Activated CD4-positive, alpha-beta memory T cell treated with anti-CD3 and anti-CD28 coated beads for 36 hours (primary cell): ENCODE measurements at regions not wholly inside any gene's neighbourhood (a gene's known extent, or its start where the extent isn't known, plus 50 kb on each side); places are given as distances from the start of the nearest gene placed in this dataset.

ENCODE experiments used
- CTCF ChIA-PET: fragments of 350-600 bp; sonication (Branson Sonifier 250); formaldehyde crosslinking; loops from one replicate; lab custom pipeline; 2021; ENCODE audit warnings: antibody characterized with exemption, inconsistent platforms; lab: Charles Lee
- POLR2A ChIA-PET: fragments of 350-600 bp; sonication (Branson Sonifier 250); formaldehyde crosslinking; loops from one replicate; lab custom pipeline; 2021; ENCODE audit warnings: antibody characterized with exemption; lab: Charles Lee
- DNase-seq: peaks from one replicate; pipeline ENCODE4 v3.0.0-alpha.2; 2020
- H3K27ac Mint-ChIP-seq: one replicate; pipeline ENCODE4 v1.8.0; 2021; ENCODE audit warnings: mixed read lengths
- H3K27me3 Mint-ChIP-seq: one replicate; pipeline ENCODE4 v1.8.0; 2021; ENCODE audit warnings: mixed read lengths
- H3K36me3 Mint-ChIP-seq: one replicate; pipeline ENCODE4 v1.8.0; 2021; ENCODE audit warnings: mixed read lengths
- H3K4me1 Mint-ChIP-seq: one replicate; pipeline ENCODE4 v1.8.0; 2021; ENCODE audit warnings: low read depth, mixed read lengths
- H3K4me3 Mint-ChIP-seq: one replicate; pipeline ENCODE4 v1.8.0; 2021; ENCODE audit warnings: mild to moderate bottlenecking, mixed read lengths
- H3K9me3 Mint-ChIP-seq: one replicate; pipeline ENCODE4 v1.8.0; 2021; ENCODE audit warnings: mixed read lengths
- intact Hi-C: fragments of 100-400 bp; cut with micrococcal nuclease; formaldehyde crosslinking; loops from one replicate; pipeline ENCODE4 v1.15.1; 2023

DNA sequence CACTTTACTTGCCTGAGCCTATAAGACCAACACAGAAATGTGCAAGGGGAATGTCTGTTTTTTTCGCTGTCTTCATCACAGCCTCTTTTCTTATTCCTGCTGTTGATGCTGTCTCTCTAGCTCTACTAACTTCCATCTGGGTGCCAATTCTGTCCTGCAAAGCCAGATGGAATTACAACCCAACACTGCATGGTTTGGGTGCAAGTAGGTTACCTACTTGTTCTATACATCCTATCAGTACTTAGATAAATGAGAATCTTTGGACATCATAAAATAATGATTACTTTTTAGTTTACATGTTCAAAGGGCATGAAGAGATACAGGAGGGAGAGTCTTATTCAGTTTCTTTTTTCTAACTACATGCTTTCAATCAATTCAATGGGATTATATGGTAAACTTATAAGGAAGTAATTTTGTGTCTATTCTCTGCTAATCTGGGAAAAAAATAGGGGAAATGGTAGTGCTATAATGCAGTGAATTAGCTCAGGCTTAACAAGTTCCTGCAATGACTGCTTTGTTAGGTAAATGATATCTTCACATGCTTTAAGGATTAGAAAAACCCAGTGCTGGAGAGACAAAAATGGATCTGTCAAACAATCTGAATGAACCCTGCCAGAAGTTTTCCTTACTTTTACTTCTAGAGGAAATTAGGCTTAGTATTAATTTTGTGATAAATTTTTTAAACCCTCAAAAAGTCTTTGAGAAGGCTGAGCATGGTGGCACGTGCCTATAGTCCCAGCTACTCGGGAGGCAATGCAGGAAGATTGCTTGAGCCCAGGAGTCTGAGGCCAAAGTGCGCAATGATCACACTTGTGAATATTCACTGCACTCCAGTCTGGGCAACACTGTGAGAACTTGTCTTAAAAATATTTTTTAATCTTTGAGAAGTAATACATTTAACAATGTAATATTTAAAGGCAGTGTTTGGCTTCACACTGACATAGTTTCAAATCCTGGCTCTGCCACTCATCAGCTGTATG lies 86.5 kb upstream of the E2F3 start:
- CTCF ChIA-PET: no interaction called here

GRCh38 chr6:20317430-20317829 lies 84.2 kb upstream of the E2F3 start:
- H3K27ac Mint-ChIP-seq: no peak overlapping the region
- H3K4me3 Mint-ChIP-seq: no peak overlapping the region
- POLR2A ChIA-PET: no interaction called here

More for the DNA sequence above, 86.5 kb upstream of the E2F3 start:
- Mint-ChIP-seq H3K9me3 (peaks cover 6% of the 10 kb centered on the region), H3K27me3 (peaks cover 2% of the 10 kb centered on the region), H3K36me3 (peaks cover 6% of the 10 kb centered on the region), H3K4me3 (no peak overlapping the region), H3K27ac (no peak overlapping the region), H3K4me1 (peaks cover 10% of the 10 kb centered on the region)
- POLR2A ChIA-PET: no interaction called here
- intact Hi-C loops: no loop called here
- no peak for DNase-seq

GRCh38 chr6:20318851-20319387 lies 82.8 kb upstream of the E2F3 start:
- Mint-ChIP-seq H3K4me1 (peaks cover 15% of the 10 kb centered on the region), H3K4me3 (no peak overlapping the region), H3K27ac (peak overlapping the region; percentile 96), H3K36me3 (peaks cover 6% of the 10 kb centered on the region), H3K27me3 (no peaks in the 10 kb centered on the region), H3K9me3 (peaks cover 4% of the 10 kb centered on the region)
- ChIA-PET CTCF (interaction anchor here (1.1 to 2.5 kb wide), 7 partner anchors 12 to 209 kb away, joined by 3 to 11 read pairs (median 4); no protein-coding TSS in a partner anchor), POLR2A (interaction anchor here (0.6 to 2.4 kb wide), 10 partner anchors 12 to 215 kb away, joined by 3 to 29 read pairs (median 4); partner anchors contain the start of gene CDKAL1)
- DNase-seq: no peak
- intact Hi-C loops: loop anchor here (1.0 kb wide), 1 partner anchor 17 kb away; no protein-coding TSS in a partner anchor

More at GRCh38 chr6:20317430-20317829, 84.2 kb upstream of the E2F3 start:
- Mint-ChIP-seq H3K4me1 (peaks cover 15% of the 10 kb centered on the region), H3K36me3 (peaks cover 6% of the 10 kb centered on the region), H3K27me3 (no peaks in the 10 kb centered on the region), H3K9me3 (peaks cover 4% of the 10 kb centered on the region)
- intact Hi-C loops: no loop called here
- DNase-seq: no peak
- CTCF ChIA-PET: no interaction called here

GRCh38 chr6:20319520-20320357 lies 81.9 kb upstream of the E2F3 start:
- H3K4me3 Mint-ChIP-seq: peak overlapping the region; percentile 83
- peaks cover 4% of the 10 kb centered on the region for H3K9me3 Mint-ChIP-seq
- intact Hi-C loops: loop anchor here (1.0 to 2.0 kb wide), 3 partner anchors 17 to 85 kb away; no protein-coding TSS in a partner anchor
- DNase-seq: peak; percentile 84
- H3K36me3 Mint-ChIP-seq: peaks cover 6% of the 10 kb centered on the region
- CTCF ChIA-PET: interaction anchor here (1.2 to 2.5 kb wide), 7 partner anchors 12 to 216 kb away, joined by 3 to 11 read pairs (median 4); no protein-coding TSS in a partner anchor
- no peaks in the 10 kb centered on the region for H3K27me3 Mint-ChIP-seq
- peaks cover 15% of the 10 kb centered on the region for H3K4me1 Mint-ChIP-seq
- H3K27ac Mint-ChIP-seq: peak overlapping the region; percentile 96
- POLR2A ChIA-PET: interaction anchor here (0.6 to 2.4 kb wide), 11 partner anchors 12 to 215 kb away, joined by 3 to 29 read pairs (median 4); partner anchors contain the start of gene CDKAL1

- ChIA-PET CTCF (interaction anchor here (0.6 to 1.1 kb wide), 2 partner anchors 10 to 202 kb away, joined by 3 to 4 read pairs; no protein-coding TSS in a partner anchor), POLR2A (no interaction called here)
- intact Hi-C loops: no loop called here
- H3K4me3 Mint-ChIP-seq: no peak overlapping the region
- H3K4me1 Mint-ChIP-seq: no peaks in the 10 kb centered on the region
- H3K36me3 Mint-ChIP-seq: no peaks in the 10 kb centered on the region
- H3K9me3 Mint-ChIP-seq: no peaks in the 10 kb centered on the region
- no peaks in the 10 kb centered on the region for H3K27me3 Mint-ChIP-seq
- no peak overlapping the region for H3K27ac Mint-ChIP-seq
- no peak for DNase-seq
Observed at GRCh38 chr6:20325641-20326421, 75.8 kb upstream of the E2F3 start.

- ChIA-PET CTCF (interaction anchor here (1.1 kb wide), 1 partner anchor 10 kb away, joined by 4 read pairs; no protein-coding TSS in a partner anchor), POLR2A (no interaction called here)
- no peaks in the 10 kb centered on the region for H3K27me3 Mint-ChIP-seq
- H3K4me3 Mint-ChIP-seq: no peak overlapping the region
- no peak overlapping the region for H3K27ac Mint-ChIP-seq
- no peaks in the 10 kb centered on the region for H3K4me1 Mint-ChIP-seq
- intact Hi-C loops: no loop called here
- no peaks in the 10 kb centered on the region for H3K36me3 Mint-ChIP-seq
- no peaks in the 10 kb centered on the region for H3K9me3 Mint-ChIP-seq
- no peak for DNase-seq
Observed at GRCh38 chr6:20326422-20326728, 75.3 kb upstream of the E2F3 start.

GRCh38 chr6:20327141-20327540 lies 74.5 kb upstream of the E2F3 start:
- H3K9me3 Mint-ChIP-seq: no peaks in the 10 kb centered on the region
- DNase-seq: no peak
- H3K36me3 Mint-ChIP-seq: no peaks in the 10 kb centered on the region
- no peaks in the 10 kb centered on the region for H3K4me1 Mint-ChIP-seq
- ChIA-PET POLR2A (no interaction called here), CTCF (interaction anchor here (1.1 kb wide), 1 partner anchor 9 kb away, joined by 4 read pairs; no protein-coding TSS in a partner anchor)
- H3K27me3 Mint-ChIP-seq: no peaks in the 10 kb centered on the region
- no peak overlapping the region for H3K27ac Mint-ChIP-seq
- intact Hi-C loops: no loop called here
- H3K4me3 Mint-ChIP-seq: no peak overlapping the region

DNA sequence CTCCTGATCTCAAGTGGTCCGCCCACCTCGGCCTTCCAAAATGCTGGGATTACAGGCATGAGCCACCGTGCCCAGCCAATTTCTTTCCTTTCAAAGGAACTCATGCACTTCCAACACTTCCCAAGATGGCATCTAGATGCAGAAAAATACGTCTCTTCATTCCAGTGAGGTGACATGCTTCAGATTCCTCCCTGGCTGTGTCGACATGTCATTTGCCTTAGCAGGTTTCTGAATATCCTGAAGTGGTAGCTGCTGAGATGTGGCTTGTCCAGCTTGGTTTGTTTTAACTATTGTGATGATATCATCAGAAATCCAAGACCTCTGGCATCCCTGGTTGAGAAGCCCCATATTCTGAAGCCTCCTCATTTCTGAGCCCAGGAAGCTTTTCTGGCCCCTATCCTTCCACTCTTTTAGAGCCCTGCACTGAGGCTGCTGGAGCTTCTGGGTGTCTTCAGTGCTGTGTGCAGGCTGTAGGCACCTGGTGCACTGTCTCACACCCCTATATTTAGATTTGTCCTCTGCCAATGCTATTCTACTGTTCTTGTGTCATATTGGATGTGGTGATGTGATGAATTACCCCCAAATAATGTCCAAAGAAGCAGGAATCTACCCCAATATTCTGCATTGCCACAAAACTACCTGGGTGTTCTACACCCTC lies 73.3 kb upstream of the E2F3 start:
- Mint-ChIP-seq H3K27me3 (no peaks in the 10 kb centered on the region), H3K27ac (no peak overlapping the region), H3K36me3 (no peaks in the 10 kb centered on the region), H3K4me1 (no peaks in the 10 kb centered on the region), H3K9me3 (no peaks in the 10 kb centered on the region), H3K4me3 (no peak overlapping the region)
- CTCF ChIA-PET: no interaction called here
- POLR2A ChIA-PET: no interaction called here
- intact Hi-C loops: no loop called here
- no peak for DNase-seq

- Mint-ChIP-seq H3K36me3 (no peaks in the 10 kb centered on the region), H3K27ac (no peak overlapping the region), H3K4me3 (no peak overlapping the region), H3K9me3 (no peaks in the 10 kb centered on the region), H3K4me1 (no peaks in the 10 kb centered on the region), H3K27me3 (no peaks in the 10 kb centered on the region)
- CTCF ChIA-PET: no interaction called here
- no peak for DNase-seq
- POLR2A ChIA-PET: no interaction called here
- intact Hi-C loops: no loop called here
Observed at GRCh38 chr6:20328924-20329300, 72.8 kb upstream of the E2F3 start.

GRCh38 chr6:20331042-20331441 lies 70.6 kb upstream of the E2F3 start:
- Mint-ChIP-seq H3K4me1 (peaks cover 11% of the 10 kb centered on the region), H3K36me3 (no peaks in the 10 kb centered on the region), H3K9me3 (no peaks in the 10 kb centered on the region), H3K27me3 (no peaks in the 10 kb centered on the region), H3K27ac (no peak overlapping the region), H3K4me3 (no peak overlapping the region)
- POLR2A ChIA-PET: interaction anchor here (2.6 kb wide), 1 partner anchor 11 kb away, joined by 8 read pairs; no protein-coding TSS in a partner anchor
- intact Hi-C loops: no loop called here
- CTCF ChIA-PET: interaction anchor here (0.8 to 1.2 kb wide), 2 partner anchors 11 to 73 kb away, joined by 3 to 4 read pairs; no protein-coding TSS in a partner anchor
- no peak for DNase-seq
